ENCODE measurements at regions not wholly inside any gene's neighbourhood (a gene's known extent, or its start where the extent isn't known, plus 50 kb on each side); places are given as distances from the start of the nearest gene placed in this dataset.

GRCh38 chr3:69435274-69436265 lies 49.7 kb upstream of the FRMD4B start:
- no peak for DNase-seq
